Neural progenitor cell (in vitro differentiated cells): ENCODE measurements at regions not wholly inside any gene's neighbourhood (a gene's known extent, or its start where the extent isn't known, plus 50 kb on each side); places are given as distances from the start of the nearest gene placed in this dataset.

ENCODE experiments used
- EZH2phosphoT487 ChIP-seq: fragments of 200-600 bp; sonication (generic); IDR thresholded peaks from 2 replicates; pipeline ENCODE4 v1.6.1; 2017; ENCODE audit warnings: antibody characterized with exemption
- TF ChIP-seq, protein P1 (sequence below): fragments of 200-600 bp; sonication (generic); IDR thresholded peaks from 2 replicates; pipeline ENCODE4 v1.5.1; 2017; ENCODE audit warnings: antibody characterized with exemption, mild to moderate bottlenecking

DNA sequence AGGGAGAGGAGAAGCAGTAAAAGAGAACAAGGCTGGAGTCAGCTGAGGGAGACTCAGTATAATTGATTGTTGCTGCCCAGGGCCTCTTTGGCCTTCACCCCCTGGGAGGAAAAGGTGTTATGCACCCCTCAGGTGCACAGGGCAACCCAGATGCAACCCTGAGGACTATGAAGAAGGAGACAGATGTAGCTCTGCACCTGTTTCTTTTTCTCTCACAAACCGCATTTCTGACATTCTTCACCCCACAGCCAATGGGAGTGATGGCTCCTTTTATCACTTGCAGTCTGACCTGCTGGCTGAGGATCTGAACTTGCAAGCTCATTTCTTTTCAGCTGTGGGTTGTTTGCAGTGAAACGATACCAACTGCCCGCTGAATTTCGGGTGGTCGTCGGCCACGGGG lies 64.1 kb upstream of the F13A1 start:
- TF ChIP-seq, protein P1, sequence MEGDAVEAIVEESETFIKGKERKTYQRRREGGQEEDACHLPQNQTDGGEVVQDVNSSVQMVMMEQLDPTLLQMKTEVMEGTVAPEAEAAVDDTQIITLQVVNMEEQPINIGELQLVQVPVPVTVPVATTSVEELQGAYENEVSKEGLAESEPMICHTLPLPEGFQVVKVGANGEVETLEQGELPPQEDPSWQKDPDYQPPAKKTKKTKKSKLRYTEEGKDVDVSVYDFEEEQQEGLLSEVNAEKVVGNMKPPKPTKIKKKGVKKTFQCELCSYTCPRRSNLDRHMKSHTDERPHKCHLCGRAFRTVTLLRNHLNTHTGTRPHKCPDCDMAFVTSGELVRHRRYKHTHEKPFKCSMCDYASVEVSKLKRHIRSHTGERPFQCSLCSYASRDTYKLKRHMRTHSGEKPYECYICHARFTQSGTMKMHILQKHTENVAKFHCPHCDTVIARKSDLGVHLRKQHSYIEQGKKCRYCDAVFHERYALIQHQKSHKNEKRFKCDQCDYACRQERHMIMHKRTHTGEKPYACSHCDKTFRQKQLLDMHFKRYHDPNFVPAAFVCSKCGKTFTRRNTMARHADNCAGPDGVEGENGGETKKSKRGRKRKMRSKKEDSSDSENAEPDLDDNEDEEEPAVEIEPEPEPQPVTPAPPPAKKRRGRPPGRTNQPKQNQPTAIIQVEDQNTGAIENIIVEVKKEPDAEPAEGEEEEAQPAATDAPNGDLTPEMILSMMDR: no peak
- TF ChIP-seq EZH2phosphoT487: no peak
